ENCODE measurements at regions not wholly inside any gene's neighbourhood (a gene's known extent, or its start where the extent isn't known, plus 50 kb on each side); places are given as distances from the start of the nearest gene placed in this dataset.

DNA sequence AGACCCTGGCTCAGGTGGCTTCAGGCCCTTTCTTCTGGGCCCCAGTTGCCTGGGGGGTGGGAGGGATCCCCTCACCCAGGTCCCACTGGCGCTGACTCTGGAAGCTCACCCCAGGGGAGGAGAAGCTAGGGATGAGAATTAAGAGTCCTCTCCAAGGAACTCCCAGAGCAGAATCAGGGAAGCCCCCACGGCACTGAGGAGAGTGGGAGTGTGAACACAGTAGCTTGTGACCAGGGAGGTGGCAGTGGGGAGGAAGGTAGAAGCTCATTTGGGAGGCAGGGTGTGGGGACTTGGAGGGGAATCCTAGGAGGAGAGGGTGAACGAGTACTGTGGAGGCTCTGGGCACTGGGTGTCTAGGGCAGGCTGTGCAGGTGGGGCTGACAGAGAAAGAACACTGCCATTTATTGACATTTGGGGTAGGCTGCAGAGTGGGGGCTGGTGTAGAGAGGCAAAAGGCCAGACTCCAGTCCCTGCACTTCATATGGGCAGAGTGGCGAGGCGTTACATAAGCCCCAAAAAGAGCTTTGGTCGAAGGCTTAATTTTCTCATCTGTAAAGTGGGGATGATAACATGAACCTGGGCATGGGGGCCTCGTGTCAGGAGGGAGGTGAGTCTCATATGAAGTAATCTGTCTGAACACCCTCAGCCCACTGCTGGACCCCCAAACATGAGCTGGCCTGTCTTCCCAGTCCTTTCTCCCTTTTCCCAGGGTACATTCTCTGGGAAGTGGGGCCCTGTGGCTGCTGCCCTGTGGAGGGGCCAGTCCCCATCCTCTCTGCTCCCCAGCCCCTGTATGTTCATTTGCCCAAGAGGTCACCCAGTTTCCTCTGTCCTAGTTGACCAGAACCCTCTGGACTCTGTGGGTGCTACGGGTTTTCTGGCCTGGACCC lies 80.5 kb downstream of the VEGFA start:
- CTCF ChIA-PET (ENCODE audit: low intra/inter-chr PET ratio), result no interaction called here
- in situ Hi-C loops (cut with MboI), result no loop called here
- no peaks in the 10 kb centered on the region for H3K9me3 ChIP-seq (replicated peaks; ENCODE audit: control insufficient read depth, insufficient read depth, low read depth, low read length)

More for the DNA sequence above, 80.5 kb downstream of the VEGFA start:
- Histone ChIP-seq H3K27me3 (ENCODE audit: control insufficient read depth in 2 of 2, insufficient read depth in 2 of 2, low read length in 2 of 2) (no peaks in the 10 kb centered on the region), H3K4me2 (ENCODE audit: insufficient read depth, low read length) (no peak overlapping the region), H3K4me1 (replicated peaks in 1 of 2; ENCODE audit: control insufficient read depth in 2 of 2, insufficient read depth in 2 of 2, low read length in 2 of 2) (no peaks in the 10 kb centered on the region; a peak in 2 of 5 replicates), H2AFZ (ENCODE audit: low read depth, low read length) (no peak overlapping the region), H3K4me3 (no peak overlapping the region), H3K9me1 (ENCODE audit: control insufficient read depth, insufficient read depth, low read length) (no peaks in the 10 kb centered on the region), H3K79me2 (ENCODE audit: control insufficient read depth, insufficient read depth, low read length) (no peaks in the 10 kb centered on the region), H3K9ac (ENCODE audit: insufficient read depth in 1 of 2, low read depth in 2 of 2, low read length in 2 of 2) (0 out of 4 replicates have a peak overlapping the region, but pooled peaks of 1 of the 2 experiments have one; percentile 2), H4K20me1 (replicated peaks; ENCODE audit: control insufficient read depth, insufficient read depth, low read length) (no peaks in the 10 kb centered on the region), H3K36me3 (ENCODE audit: control insufficient read depth, insufficient read depth, low read length) (no peaks in the 10 kb centered on the region), H3K27ac (ENCODE audit: extremely low read depth, low read depth, low read length) (no peak overlapping the region)
- intact Hi-C loops (cut with micrococcal nuclease), result no loop called here
- no peak for FAIRE-seq
- 49% methylated on average over 8 of the region's 8 CpGs for WGBS (ENCODE audit: insufficient coverage, low coverage, missing lambda C conversion rate)
- no TSS peak for BruUV-seq (replicated peaks)
- DNase-seq (ENCODE audit: extremely low read depth in 1 of 4, low spot score in 3 of 4), result no peak
- ATAC-seq, result no peak
- TF ChIP-seq BCOR (IDR thresholded peaks at IDR 0.05) (peak; percentile 42; the same call in 1 of the 2 replicates), KDM4B (IDR thresholded peaks at IDR 0.05; ENCODE audit: borderline replicate concordance in 2 of 2, low read depth in 1 of 2) (0 out of 4 replicates have a peak, but pooled peaks of 1 of the 2 experiments have one; percentile 19), RBM25 (IDR thresholded peaks at IDR 0.05; ENCODE audit: low read depth, low read length, severe bottlenecking) (peak; percentile 71), SNRNP70 (optimal IDR thresholded peaks at IDR 0.05; ENCODE audit: low read depth, low read length) (no peak)
- TF ChIP-seq, protein P1, sequence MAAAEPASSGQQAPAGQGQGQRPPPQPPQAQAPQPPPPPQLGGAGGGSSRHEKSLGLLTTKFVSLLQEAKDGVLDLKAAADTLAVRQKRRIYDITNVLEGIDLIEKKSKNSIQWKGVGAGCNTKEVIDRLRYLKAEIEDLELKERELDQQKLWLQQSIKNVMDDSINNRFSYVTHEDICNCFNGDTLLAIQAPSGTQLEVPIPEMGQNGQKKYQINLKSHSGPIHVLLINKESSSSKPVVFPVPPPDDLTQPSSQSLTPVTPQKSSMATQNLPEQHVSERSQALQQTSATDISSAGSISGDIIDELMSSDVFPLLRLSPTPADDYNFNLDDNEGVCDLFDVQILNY (CRISPR knock-in tag; IDR thresholded peaks at IDR 0.05), result no peak
- POLR2A ChIA-PET, result interaction anchor here (0.7 to 1.0 kb wide), 5 partner anchors 8 to 63 kb away, joined by 3 to 5 read pairs (median 3); no protein-coding TSS in a partner anchor

Measured in K562 (cell line).